SU-DHL-6 (cell line): ENCODE measurements at regions not wholly inside any gene's neighbourhood (a gene's known extent, or its start where the extent isn't known, plus 50 kb on each side); places are given as distances from the start of the nearest gene placed in this dataset.

ENCODE experiments used
- H2AFZ ChIP-seq: fragments of 200-600 bp; sonication (generic); 2 replicates; pipeline ENCODE4 v1.6.1; 2014; ENCODE audit warnings: low read depth, mild to moderate bottlenecking, moderate library complexity, mixed read lengths, antibody characterized with exemption, low read length; ENCODE audit not compliant: severe bottlenecking
- H3F3A ChIP-seq: fragments of 200-600 bp; shearing (Covaris generic); 2 replicates; pipeline ENCODE4 v1.6.0; 2016; ENCODE audit warnings: antibody characterized with exemption, mild to moderate bottlenecking; ENCODE audit not compliant: insufficient read depth
- H3K27ac ChIP-seq: fragments of 200-600 bp; sonication (generic); 2 replicates; pipeline ENCODE4 v1.5.1; 2016; ENCODE audit warnings: low read depth, mild to moderate bottlenecking, low read length, moderate library complexity, mixed read lengths
- H3K27me3 ChIP-seq: fragments of 200-600 bp; sonication (generic), shearing (Covaris generic); 2 replicates; pipeline ENCODE4 v1.6.0; 2014; ENCODE audit warnings: mild to moderate bottlenecking, low read length
- H3K36me3 ChIP-seq: fragments of 200-600 bp; sonication (generic); 2 replicates; pipeline ENCODE4 v1.6.1; 2014; ENCODE audit warnings: mild to moderate bottlenecking, low read length, mixed read lengths
- H3K4me2 ChIP-seq: fragments of 300-600, 200-600 bp; shearing (Covaris generic), sonication (generic); 2 replicates; pipeline ENCODE4 v1.6.0; 2014; ENCODE audit warnings: low read length, low read depth, mild to moderate bottlenecking; ENCODE audit not compliant: poor library complexity, severe bottlenecking
- H3K4me3 ChIP-seq: fragments of 200-600 bp; sonication (generic); 2 replicates; pipeline ENCODE4 v1.5.1; 2014; ENCODE audit warnings: antibody characterized with exemption, low read length, mild to moderate bottlenecking, mixed read lengths; ENCODE audit not compliant: insufficient read depth, poor library complexity, severe bottlenecking
- H3K79me2 ChIP-seq: fragments of 200-600 bp; sonication (generic); 2 replicates; pipeline ENCODE4 v1.6.1; 2014; ENCODE audit warnings: mild to moderate bottlenecking, low read length, moderate library complexity; ENCODE audit not compliant: insufficient read depth
- H3K9ac ChIP-seq: fragments of 200-600 bp; sonication (generic); 2 replicates; pipeline ENCODE4 v1.7.0; 2014; ENCODE audit warnings: mild to moderate bottlenecking, low read length
- H3K9me2 ChIP-seq: fragments of 200-600 bp; sonication (generic); replicated peaks from 2 replicates; pipeline ENCODE4 v1.6.1; 2014; ENCODE audit warnings: low read length; ENCODE audit not compliant: insufficient read depth
- H3K9me3 ChIP-seq: fragments of 200-600 bp; sonication (generic); 2 replicates; pipeline ENCODE4 v1.6.1; 2014; ENCODE audit warnings: low read length, mixed read lengths; ENCODE audit not compliant: insufficient read depth
- H4K20me1 ChIP-seq: fragments of 200-600 bp; sonication (generic); 2 replicates; pipeline ENCODE4 v1.6.1; 2014; ENCODE audit warnings: low read depth, mild to moderate bottlenecking, antibody characterized with exemption, low read length, moderate library complexity, mixed read lengths
- CTCF ChIP-seq: fragments of 200-600 bp; sonication (generic); IDR thresholded peaks from one replicate; pipeline ENCODE4 v1.5.1; 2017; ENCODE audit warnings: antibody characterized with exemption, mild to moderate bottlenecking, low read length, moderate library complexity; ENCODE audit not compliant: insufficient read depth, poor library complexity, severe bottlenecking
- EZH2phosphoT487 ChIP-seq: fragments of 200-600 bp; sonication (generic), shearing (Covaris generic); conservative IDR thresholded peaks from 2 replicates; pipeline ENCODE4 v1.6.1; 2018; ENCODE audit warnings: mild to moderate bottlenecking, antibody characterized with exemption, low read length, moderate library complexity, mixed read lengths

- Histone ChIP-seq H3K9me2 (no peaks in the 10 kb centered on the region), H3F3A (no peaks in the 10 kb centered on the region), H3K4me2 (no peak overlapping the region), H3K27me3 (no peaks in the 10 kb centered on the region), H2AFZ (peak overlapping the region; percentile 20), H3K36me3 (no peaks in the 10 kb centered on the region), H3K9me3 (no peaks in the 10 kb centered on the region), H4K20me1 (no peaks in the 10 kb centered on the region), H3K4me3 (no peak overlapping the region), H3K27ac (no peak overlapping the region), H3K9ac (no peak overlapping the region), H3K79me2 (no peaks in the 10 kb centered on the region)
- no peak for TF ChIP-seq EZH2phosphoT487
- no peak for TF ChIP-seq CTCF
Observed at GRCh38 chr4:63619771-63620170, 789.5 kb downstream of the TECRL start.

- Histone ChIP-seq H4K20me1 (no peaks in the 10 kb centered on the region), H3K36me3 (no peaks in the 10 kb centered on the region), H3K4me3 (no peak overlapping the region), H3K9ac (no peak overlapping the region), H3K79me2 (no peaks in the 10 kb centered on the region), H3K4me2 (no peak overlapping the region), H2AFZ (peak overlapping the region; percentile 20), H3F3A (no peaks in the 10 kb centered on the region), H3K9me3 (no peaks in the 10 kb centered on the region), H3K27ac (no peak overlapping the region), H3K9me2 (no peaks in the 10 kb centered on the region), H3K27me3 (no peaks in the 10 kb centered on the region)
- no peak for TF ChIP-seq CTCF
- TF ChIP-seq EZH2phosphoT487: no peak
Observed at GRCh38 chr4:63618883-63619718, 790.1 kb downstream of the TECRL start.

GRCh38 chr4:63607169-63607872 is 801.9 kb downstream of the TECRL start:
- Histone ChIP-seq H3K79me2 (no peaks in the 10 kb centered on the region), H3K27ac (no peak overlapping the region), H3K4me3 (no peak overlapping the region), H3K27me3 (no peaks in the 10 kb centered on the region), H3F3A (no peaks in the 10 kb centered on the region), H2AFZ (peak overlapping the region; percentile 77), H3K9ac (no peak overlapping the region), H4K20me1 (no peaks in the 10 kb centered on the region), H3K4me2 (peak overlapping the region; percentile 36), H3K36me3 (no peaks in the 10 kb centered on the region), H3K9me2 (no peaks in the 10 kb centered on the region), H3K9me3 (no peaks in the 10 kb centered on the region)
- TF ChIP-seq CTCF: no peak
- no peak for TF ChIP-seq EZH2phosphoT487
